ENCODE measurements at regions not wholly inside any gene's neighbourhood (a gene's known extent, or its start where the extent isn't known, plus 50 kb on each side); places are given as distances from the start of the nearest gene placed in this dataset.
"Not testable (repeated sequence)": the region's sequence is repeated elsewhere in the genome, so short reads cannot be mapped to it uniquely, and the experiment has no call there.

DNA sequence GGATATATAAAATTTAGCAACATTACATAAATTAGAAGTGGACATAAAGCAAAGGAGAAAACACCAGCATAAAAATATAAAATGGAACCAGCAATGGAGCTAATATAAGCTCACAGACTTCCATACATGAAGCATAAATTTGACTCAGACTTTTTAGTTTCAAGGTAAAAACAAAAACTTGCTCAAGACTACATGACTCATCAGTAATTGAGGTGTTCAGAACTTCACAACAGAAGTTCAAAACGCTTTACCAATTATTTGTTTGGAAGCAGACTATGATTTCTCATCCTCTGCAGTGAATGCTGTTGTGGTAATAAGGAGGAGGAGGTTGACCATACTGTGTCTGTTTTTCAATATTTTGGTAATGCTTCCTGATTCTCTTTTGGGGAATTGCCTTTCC lies 192.0 kb upstream of the MEIS1 start:
- not testable (repeated sequence) for DNase-seq

DNA sequence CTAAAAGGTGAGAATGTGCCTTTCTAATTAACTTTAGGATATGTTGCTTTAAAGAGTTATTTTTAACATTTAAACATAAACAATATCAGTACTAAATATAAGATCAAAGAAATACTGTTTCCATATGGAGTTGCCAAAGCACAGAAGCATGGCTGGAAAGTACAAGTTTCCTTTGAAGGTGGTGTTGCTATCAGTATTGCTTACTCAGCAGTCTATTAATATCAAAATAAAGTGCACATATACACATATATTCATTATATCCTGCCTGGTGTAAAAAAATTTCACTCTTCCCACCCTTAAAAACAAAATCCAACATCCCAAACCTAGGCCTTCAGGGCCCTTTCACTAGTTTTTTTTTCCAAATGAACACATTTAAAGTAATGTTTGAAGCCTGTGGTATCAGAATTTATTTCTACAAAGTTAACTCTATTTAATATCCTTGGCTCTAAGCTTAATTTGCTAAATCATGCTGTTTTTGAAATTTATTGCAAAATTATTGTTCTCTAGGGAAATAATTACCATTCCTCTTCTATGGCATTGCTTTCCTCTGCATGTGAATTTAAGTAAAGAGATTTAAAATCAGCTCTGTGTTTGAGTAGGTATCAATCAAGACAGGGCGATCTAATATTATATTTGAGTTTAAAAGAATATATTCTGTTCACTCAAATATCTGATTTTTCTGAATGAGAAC lies 192.7 kb upstream of the MEIS1 start:
- DNase-seq: no peak

DNA sequence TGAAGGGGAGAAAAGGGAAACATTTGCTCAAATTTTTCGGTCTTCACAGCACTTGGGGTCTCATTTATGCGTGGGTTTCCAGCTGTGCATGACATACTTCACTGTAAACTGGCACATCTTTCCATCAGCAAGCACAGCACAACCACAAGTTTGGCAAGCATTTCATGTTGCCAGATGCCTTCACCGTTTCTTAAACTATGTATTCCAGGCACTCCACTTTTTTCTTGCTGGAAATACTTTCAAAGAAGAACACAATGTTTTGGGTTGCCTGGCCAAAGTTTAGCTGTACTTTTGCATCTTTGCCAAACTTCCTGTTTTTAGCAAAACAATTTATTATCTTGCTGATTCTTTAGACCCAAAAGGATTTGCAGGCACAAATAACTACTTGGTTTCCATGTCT lies 194.6 kb upstream of the MEIS1 start:
- DNase-seq: no peak

DNA sequence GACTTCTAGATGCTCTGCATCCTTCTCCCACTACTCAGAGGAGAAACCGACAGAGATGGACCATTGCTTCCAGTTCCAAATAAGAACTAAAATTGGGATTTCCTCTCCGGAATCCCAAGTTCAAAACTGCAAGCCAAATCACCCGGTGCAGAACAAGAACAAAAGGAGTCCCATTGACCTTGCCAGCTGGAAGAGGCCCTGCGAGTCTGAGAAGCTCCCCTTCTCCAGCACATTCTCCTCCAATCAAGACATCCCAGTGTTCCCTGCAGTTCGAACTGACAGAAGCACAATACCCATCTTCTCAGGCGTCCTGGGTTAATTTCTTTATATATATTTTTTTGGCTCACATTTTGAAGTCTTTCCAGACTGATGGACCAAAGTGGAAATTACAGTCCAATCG lies 195.3 kb upstream of the MEIS1 start:
- no peak for DNase-seq

DNA sequence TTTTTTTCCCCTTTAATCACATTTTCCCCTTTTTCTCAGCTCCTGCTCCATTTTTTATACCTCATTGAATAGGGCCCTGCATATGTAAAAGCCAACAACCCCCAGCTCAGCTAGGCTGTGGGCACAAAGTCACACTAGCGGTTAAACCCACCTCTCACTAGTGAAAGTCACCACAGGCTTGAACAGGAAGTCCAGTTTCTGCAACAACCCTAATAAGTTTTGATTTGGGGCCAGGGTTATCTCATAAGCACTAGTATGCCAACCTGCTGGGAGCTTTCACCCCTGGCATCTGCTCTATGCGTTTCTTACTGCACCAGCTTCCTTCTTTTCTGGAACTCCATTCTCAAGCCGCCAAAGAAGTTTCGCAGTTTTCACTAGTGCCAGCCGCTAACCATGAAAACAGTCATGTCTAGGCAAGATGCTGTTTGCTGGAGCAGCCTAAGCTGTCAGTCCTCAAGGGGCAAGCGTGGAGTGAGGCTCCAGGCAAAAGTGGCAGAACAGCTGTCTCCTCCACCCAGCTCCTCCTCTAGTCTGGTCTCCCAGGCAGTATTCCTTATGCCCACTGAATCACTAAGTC lies 197.0 kb upstream of the MEIS1 start:
- DNase-seq: no peak

DNA sequence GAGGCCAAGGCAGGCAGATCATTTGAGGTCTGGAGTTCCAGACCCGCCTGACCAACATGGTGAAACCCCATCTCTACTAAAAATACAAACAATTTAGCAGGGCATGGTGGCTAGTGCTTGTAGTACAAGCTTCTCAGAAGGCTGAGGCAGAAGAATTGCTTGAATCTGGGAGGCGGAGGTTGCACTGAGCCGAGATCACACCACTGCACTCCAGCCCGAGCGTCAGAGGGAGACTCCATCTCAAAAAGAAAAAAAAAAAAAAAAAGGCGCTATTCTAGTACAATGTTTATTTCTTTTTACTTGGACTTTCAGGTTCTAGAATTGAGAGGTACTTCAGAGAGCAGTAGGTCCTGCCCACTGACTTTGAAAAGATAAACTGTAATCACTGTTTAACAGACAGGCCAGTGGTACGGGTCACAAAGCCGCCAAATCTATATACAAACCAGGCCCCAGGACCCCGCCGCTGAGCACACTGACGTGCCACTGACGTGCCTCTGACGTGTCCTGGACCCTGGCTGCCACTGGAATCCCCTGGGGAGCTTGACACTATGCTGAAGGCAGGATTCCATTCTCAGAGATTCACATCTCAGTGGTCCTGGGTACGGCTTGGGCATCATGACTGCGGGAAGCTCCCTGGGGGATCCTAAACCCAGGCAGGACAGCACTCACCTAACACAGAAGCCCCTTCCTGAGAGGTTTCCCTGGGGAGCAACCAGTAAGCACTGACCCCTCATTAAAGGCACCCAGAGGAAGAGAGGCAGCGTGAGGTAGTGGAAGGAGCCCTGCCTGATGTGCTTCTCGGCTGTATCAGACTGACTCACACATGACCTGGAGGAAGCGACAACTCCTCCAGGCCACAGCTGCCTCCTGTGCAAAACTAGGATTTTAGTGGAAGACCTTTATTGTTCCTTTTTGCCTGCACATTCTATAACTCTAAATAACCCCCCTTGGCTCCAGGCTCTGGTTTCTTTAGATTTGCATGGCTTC lies 197.8 kb upstream of the MEIS1 start:
- DNase-seq: no peak

DNA sequence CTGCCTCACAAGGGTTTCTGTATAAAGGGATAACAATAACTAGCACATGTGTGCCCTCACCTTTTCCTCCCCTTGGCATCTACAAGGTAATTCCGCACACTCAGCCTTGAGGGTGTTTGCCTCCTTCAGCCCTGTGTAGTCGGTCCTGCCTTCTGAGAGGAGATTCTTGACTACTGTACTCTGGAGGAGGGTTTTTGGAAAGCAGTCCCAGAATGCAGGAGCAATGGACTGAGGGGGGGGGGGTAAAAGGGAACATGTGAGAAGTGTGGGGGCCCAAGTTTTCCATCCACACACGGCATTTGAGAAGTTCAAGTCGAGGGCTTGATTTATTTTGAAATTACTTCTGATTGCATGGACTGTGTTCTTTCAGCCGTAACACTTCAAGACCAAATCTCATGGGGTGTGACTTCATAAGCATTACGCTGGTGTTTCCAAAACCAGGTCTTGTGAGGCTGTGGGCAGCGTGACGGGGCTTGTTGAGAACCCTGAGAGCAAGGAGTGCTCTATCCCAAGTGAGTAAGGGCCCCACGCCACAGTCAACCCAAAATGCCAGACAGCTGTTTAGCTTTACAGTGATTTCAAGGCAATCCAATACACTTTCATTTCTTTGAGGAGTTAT lies 198.7 kb upstream of the MEIS1 start:
- DNase-seq: peak; percentile 25

DNA sequence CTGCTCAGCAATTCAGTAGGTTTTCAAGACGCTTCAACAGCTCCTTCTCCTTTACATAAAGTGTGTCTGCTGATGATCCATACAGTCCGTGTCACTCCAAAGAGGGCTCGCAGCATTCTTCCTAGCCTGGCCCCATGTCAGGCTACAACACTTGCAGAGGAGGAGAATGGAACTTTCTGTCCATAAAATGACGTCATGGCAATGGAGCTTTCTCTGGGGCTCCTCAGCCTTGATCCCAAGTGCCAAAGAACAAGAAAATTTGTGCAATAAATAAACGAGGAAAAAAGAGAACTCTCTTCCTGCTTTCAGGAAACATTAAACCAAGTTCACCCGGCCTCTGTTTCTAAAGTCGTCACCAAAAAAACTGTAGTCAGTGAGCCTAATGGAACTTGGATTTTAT lies 199.5 kb upstream of the MEIS1 start:
- peak; percentile 37 for DNase-seq

DNA sequence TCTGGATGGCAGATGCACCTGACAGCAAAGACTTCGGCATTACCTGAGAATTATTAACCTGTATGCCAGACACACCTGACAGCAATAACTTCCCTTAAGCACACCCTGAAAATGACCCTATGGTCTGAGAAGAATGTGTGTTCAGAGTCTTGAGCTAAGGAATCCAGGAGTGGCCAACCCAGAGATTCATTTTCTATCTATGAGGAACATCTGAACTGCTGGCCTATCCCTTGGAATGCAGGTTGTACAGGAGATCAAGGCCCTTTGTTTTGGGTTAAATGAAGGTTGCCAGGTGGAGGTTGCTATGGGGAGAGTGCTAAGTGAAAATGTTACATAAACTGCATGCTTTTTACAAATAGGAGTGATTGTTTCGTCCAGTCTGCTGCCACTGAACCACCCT lies 200.9 kb upstream of the MEIS1 start:
- no peak for DNase-seq

DNA sequence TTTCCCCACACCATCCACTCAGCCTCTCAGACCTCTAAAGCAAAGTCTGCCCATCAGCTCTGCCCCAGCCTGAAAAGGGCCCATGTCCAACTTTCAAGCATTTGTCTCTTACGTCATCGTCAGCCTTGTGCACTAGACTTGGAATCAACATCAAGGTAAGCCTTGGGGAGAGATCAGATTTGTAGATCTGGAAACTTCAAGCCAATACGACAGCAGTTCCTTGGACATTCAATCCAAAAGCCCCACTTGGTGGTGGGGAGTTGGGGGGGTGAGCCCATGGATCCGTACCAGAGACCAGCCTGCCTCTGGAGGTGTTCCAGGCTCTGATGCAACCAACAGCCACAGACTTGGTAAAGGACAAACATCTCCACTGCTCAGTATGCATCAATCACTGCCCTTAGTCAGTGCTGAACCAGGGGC lies 206.8 kb upstream of the MEIS1 start:
- no peak for DNase-seq

DNA sequence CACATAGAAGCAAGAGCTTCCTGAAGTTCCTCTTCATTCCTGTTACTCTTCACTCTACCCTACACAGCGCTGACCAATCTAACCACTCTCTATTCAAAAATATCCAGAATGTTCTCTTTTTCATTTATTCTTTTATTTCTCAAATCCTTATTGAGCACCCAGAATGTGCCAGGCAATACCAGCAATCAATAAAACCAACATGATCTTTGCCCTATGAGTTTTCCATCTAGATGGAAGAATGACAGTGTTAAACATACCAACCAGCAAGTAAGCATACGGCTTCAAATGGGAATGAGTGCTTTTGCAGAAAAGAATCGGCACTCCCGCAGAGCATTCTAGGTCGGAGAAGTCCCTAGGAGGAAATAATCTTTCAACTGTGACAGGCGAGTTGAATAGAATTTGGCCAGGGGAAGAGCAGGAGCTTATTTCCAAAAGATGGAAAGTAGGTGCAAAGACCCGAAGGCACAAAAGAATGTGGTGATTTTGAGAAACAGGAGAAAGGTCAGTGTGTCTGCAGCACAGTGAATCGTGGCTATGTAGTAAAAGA lies 217.8 kb upstream of the MEIS1 start:
- DNase-seq: no peak

DNA sequence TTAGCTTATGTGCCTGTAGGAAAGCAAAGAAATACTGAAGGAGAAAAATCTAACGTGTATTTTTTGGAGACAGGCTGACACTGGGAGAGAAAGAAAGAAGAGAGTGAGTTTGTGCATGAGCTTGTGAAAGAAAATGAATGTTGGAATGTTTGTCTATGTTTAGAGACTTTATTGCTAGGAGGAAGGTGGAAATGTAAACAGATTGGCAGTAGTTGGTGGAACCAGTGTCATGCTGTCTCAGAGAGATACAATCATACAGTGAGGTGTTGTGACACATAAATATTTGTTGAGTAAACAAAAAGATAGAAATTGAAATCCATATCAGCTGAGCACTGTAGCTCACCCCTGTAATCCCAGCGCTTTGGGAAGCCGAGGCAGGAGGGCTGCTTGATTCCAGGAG lies 222.2 kb upstream of the MEIS1 start:
- DNase-seq: no peak

DNA sequence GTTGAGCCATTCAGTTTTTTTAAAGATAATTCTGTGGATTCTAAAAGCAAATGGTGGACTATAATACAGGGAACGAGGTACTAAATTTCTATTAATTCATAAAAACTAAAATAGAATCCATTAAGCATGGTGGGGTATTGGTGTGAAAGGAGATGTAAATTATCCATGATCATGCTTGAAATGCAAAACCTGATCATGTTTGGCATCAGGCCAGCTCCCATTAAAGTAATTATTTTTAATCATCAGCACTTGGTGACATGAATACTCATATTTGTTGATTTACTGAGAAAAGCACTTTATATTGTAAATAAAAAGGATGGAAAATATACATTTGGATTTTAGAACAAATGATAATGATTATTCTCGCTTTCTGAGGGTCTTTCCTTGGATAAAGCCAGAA lies 232.3 kb upstream of the MEIS1 start:
- DNase-seq: no peak

DNA sequence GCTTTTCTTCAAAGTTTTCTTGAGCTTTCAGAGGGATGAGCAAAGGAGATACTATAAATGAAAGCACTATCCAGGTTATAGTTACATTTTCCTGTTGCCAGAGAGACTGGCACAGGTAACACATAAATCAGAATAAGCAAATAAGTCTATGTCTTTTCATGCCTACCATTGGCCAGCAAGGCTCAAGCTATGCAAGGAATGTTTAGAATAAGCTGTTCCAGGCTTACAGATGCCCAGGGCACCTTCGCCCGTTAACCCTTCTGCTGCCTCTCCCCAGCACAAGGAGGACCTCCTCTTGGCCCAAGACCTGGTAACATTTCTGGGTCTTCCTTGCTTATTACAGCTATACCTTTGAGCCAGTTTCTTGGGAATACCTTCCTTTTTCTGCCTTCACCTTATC lies 233.7 kb upstream of the MEIS1 start:
- DNase-seq: no peak

DNA sequence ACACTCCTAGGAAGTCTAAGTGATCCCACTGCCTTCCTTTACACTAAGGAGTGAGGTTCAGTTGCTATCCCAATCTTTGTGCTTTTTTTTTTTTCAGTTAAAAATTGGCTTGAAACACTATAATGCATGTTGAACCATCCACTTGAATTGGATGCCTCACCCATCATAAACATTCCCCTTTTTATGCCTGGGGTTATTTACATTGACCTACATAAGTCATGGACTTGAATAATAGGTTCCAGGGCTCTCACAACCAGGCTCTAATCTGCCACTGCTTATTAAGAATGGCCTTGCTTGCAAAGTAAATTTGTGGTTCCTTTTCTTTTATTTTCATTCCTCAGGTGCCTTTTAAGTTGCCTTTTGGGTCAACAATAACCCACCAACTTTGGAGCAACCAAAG lies 236.1 kb upstream of the MEIS1 start:
- DNase-seq: no peak

DNA sequence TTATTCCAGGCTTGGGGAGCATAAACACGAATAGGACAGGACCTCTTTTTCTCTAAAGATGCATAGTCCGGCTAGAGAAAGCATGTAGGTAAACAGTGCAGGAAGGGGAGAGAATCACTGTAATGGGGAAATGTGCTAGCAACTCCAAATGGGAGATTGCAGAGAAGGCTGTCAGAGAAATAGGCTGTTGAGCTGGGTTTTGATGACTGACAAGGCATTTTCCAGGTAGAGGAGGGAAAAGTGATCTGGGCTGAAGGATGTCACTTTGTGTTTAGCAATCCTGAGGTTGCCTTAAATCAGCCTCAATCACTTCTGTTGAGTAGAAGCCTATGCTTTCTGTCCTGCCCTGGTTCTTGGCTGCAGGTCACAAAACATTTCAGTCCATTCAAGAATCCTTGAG lies 242.0 kb upstream of the MEIS1 start:
- DNase-seq: no peak

DNA sequence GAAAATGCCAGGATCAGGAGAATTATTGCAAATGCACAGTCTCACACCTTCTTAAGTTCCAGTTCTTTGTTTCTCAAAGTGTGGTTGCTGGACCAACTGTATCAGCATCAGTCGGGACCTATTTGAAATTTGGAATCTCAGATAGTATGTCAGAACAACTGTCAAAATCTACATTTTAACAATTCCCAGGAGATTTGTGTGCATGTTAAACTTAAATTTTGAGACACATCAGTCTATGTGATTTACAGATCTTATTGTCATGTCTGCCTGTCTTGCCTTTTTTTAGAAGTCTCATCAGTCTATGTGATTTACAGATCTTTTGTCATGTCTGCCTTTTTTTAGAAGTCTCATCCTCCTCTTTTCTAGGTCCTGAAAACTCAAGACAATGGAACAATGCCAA lies 243.6 kb upstream of the MEIS1 start:
- DNase-seq: no peak

DNA sequence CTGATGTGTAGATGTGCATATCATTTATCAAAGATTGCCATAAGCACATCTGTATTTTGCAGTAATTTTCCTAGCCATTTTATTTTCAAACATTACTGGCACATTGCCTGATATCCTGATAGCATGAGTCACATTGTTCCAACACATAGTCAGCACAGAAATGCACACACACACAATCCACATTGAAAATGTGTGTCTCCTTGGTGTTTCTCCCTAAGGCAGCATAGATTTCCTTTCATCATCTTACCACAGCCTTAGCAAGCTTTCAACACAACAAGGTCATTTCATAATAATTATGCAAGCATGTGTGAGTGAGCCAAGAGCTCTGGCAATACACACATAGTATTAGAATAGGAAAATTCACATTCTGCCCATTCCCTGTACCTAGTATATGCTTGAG lies 245.4 kb upstream of the MEIS1 start:
- DNase-seq: no peak

DNA sequence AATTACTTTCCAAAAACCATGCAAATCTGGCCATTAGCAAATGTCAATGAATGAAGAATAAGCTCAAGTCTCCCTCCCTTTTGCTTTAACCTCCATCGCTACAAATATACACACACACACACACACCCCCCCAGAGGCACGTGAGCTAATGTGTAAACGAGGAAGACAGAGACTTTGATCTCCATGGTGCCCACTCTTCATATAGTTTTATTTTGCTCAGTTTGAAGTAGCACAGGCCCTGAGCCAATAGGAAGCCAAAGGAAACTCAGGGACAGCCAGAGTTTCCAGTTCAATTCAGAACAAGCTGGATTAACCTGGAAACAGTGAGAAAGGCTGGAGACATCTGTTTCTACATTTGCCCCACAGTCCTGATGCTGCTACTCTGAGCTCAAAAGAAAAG lies 248.4 kb upstream of the MEIS1 start:
- DNase-seq: no peak

DNA sequence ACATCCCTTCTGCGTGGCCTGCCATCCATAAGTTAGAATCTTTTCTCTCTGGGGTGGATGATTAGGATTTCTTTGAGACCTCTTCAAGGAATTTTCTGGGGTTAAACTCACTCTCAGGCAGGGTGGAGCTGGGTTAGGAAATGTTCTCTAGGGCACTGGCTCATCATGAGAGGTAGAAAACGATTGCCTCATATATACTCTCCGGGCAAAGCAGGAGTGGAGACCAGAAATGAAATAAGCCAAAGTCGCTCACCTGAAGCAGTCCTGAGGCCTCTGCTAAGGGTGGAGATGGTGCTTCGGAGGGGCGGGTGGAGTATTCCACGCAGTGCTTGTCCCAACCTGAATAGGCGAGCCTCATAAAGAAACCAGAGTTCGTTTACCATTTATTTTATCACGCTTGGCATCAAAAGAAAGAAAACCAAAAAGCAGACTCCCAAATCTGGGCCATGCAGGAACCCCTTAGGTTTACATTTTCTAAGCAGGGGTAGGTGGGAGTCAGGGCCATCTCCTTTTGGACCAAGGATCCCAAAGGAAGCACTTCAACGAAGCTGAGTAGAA lies 249.3 kb upstream of the MEIS1 start:
- DNase-seq: no peak

DNA sequence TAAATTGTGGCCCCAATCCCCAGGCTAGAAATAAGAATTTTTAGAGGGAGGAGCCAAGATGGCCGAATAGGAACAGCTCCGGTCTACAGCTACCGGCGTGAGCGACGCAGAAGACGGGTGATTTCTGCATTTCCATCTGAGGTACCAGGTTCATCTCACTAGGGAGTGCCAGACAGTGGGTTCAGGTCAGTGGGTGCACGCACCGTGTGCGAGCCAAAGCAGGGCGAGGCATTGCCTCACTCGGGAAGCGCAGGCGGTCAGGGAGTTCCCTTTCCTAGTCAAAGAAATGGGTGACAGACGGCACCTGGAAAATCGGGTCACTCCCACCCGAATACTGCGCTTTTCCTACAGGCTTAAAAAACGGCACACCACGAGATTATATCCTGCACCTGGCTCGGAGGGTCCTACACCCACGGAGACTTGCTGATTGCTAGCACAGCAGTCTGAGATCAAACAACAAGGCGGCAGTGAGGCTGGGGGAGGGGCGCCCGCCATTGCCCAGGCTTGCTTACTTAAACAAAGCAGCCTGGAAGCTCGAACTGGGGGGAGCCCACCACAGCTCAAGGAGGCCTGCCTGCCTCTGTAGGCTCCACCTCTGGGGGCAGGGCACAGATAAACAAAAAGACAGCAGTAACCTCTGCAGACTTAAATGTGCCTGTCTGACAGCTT lies 257.7 kb upstream of the MEIS1 start:
- not testable (repeated sequence) for DNase-seq

DNA sequence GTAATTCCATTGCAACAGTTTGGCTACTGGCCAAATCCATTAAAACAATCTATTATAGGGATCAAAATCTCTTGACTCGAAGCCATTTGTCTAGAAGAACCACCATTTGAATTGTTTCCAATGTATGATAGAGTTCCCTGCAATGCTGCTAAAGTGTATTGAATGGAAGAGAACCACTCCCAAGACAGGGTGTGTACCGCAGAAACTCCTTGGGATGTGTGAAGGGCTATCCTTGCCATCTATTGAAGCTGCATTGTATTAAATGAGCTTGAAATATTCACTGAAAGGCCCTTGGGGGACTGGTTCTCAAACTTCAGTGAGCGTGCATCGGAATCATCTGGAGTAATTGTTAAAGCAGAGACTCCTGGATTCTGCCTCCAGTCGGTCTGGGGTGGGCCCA lies 260.4 kb upstream of the MEIS1 start:
- DNase-seq: no peak

Data from left kidney (tissue), 1 donor.